GM18951 (cell line): ENCODE measurements at regions not wholly inside any gene's neighbourhood (a gene's known extent, or its start where the extent isn't known, plus 50 kb on each side); places are given as distances from the start of the nearest gene placed in this dataset.

ENCODE experiments used
- POLR2A ChIP-seq: IDR thresholded peaks from 4 replicates; pipeline ENCODE4 v1.6.1; 2011; ENCODE audit warnings: mild to moderate bottlenecking; ENCODE audit not compliant: insufficient read length, insufficient read depth; ENCODE audit errors: extremely low read depth
- in situ Hi-C: fragments of 300-500 bp; cut with MboI; formaldehyde crosslinking; loops from one replicate; pipeline ENCODE4 v1.12.0; 2022; ENCODE audit warnings: low sequenced_read_pairs, mixed read lengths, inconsistent platforms; ENCODE audit not compliant: unreplicated experiment

DNA sequence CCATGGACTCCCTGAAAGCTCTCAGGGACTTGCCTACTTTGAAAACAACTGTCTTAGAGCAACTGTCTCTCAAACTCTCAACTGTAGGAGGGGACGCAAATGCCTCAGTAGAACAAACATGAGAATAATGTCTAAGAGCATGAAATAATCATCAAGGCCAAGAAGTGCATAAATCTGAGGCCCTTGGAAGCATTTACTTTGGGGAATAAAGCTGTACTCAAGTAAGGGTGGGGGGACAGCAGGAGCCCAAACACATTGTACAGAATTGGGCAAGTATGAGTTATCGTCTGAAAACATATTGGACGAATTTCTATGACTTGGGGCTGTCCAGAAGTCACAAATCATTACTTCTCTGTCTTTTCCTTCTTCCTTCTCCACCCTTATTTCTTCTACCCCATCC lies 96.3 kb upstream of the HMHB1 start:
- no peak for TF ChIP-seq POLR2A
- in situ Hi-C loops: no loop called here

- no peak for TF ChIP-seq POLR2A
- in situ Hi-C loops: no loop called here
Observed at GRCh38 chr5:143714629-143715028, 97.3 kb upstream of the HMHB1 start.

DNA sequence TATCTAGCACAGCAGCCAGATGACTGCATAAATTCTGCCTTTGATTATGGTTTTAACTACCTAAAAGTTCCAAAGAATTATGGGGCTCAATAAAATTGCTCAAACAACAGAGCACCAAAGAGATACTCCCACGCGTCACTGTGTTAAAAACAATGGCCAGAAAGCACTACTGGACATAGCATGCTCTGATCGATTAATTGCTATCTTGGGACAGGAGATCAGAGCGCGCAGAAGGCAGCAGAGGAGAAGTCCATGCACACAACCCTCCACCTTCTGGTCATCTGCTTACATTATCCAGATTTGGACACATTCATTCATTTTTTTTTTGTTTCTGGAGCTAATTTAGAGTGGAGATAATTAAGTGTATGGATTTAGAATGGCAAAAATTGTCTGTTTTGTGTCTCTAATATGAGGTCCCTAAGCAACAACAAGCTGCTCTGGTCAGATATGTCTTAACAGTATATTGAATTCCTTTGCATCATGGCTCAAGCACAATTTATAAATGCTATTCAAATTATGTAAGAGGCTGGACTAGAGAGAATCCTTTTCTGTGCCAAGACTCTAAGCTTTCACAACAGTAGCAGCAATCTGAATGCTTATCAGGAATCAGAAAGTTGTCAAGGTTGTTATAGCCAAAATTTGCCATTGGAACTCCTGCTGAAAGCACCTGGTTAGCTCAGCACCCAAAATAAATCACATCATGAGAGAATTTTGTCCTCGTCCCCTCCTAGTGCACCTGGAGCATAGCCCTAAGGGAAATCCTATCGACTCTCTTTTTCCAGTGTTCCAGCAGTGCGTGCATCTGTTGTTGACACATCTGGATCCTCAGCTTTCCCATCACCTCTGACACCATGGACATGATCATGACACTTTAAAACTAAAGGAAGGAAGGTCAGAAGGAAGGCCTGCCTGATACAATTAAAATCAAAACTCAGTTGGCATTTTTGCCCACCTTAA lies 98.6 kb upstream of the HMHB1 start:
- no peak for TF ChIP-seq POLR2A
- in situ Hi-C loops: no loop called here

DNA sequence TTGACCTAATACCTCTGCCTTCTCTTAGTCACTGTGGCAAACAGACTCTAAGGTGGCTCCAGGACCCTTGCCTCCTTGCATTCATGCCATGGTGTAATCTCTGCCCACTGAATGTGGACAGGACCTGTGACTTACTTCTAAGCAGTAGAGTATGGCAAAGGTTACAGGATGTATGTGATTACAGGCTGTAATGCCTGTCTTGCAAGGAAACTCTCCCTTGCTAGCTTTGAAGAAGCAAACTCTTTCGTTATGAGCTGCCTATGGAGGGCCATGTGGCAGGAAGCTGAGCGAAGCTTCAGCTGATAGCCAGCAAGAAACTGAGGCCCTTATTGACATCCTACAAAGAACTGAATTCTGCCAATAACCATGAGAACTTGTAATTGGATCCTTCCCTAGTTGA lies 103.3 kb upstream of the HMHB1 start:
- in situ Hi-C loops: no loop called here
- TF ChIP-seq POLR2A: no peak

GRCh38 chr5:143707806-143708205 lies 104.2 kb upstream of the HMHB1 start:
- no peak for TF ChIP-seq POLR2A
- in situ Hi-C loops: no loop called here

DNA sequence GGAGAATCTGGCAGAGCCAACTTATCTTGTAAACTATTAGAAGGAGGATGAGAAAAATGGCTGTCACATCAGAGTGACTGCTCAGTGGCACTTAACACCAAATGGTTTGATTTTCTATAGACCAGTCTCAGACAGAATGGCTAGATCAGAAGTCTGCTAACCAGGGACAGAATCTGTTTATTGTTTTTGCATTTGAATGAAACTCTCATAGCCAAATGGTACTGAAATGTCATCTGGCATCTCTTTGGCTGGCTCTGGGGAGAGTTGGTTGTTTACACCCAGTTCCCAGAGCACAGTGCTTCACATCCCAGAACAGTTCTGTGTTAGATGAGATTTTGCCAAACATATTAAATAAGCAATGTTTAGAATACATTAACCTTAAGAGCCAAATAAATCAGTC lies 106.6 kb upstream of the HMHB1 start:
- in situ Hi-C loops: no loop called here
- TF ChIP-seq POLR2A: no peak

DNA sequence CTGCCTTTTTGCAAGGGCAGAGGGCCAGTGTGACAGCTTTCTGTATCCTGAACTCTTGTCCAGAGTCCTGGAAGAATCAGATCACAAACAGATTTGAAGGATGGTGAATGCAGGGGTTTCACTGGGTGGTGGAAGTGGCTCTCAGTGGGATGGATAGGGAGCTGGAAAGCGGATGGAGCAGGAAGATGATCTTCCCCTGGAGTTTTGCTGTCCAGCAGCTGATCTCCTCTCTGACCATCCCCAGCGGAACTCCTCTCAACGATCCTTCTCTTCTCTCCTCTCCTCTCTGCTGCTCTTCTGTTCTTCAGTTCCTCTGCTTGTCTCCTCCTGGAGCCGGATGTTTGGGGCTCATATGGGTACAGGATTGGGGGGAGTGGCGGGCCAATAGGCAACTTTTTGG lies 108.3 kb upstream of the HMHB1 start:
- in situ Hi-C loops: no loop called here
- TF ChIP-seq POLR2A: no peak

GRCh38 chr5:143701493-143701892 lies 110.5 kb upstream of the HMHB1 start:
- in situ Hi-C loops: no loop called here
- TF ChIP-seq POLR2A: no peak

DNA sequence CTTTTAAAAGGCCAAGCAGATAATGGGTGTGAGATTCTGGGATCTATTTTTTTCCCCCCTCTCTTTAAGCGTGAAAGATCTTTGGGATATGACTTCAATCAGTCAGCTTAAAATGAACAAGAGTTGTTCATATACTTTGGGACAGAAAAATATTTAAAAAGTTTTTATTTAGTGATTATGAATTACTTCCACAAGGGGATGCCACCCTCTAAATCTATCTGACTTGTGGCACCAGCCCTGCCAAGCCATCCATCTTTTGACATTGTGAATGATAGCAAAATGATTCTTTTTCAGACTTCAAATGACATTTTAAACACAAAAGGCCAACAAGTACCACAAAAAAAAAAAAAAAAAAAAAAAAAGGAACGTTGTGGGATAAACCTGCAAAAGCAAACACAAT lies 111.0 kb upstream of the HMHB1 start:
- in situ Hi-C loops: no loop called here
- no peak for TF ChIP-seq POLR2A

GRCh38 chr5:143699121-143699520 lies 112.8 kb upstream of the HMHB1 start:
- no peak for TF ChIP-seq POLR2A
- in situ Hi-C loops: no loop called here

GRCh38 chr5:143698574-143698973 lies 113.4 kb upstream of the HMHB1 start:
- TF ChIP-seq POLR2A: no peak
- in situ Hi-C loops: no loop called here

DNA sequence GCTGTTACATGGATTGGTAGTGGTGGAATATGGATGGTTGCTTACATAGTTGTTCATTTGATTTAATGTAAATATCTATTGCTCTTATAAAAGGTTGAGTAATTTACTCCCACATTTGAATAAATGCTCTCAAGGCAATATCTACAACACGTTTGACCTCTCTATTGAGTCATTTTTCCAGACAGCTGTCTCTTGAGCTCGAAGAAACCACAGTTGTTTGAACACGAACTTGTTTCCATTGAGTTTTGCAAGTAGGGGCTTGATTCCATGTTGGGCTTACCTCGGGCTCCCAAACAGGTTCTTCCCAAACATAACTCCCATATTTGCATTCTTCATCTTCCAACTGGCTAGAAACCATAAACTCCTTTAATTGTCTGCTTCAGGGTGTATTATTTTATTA lies 115.0 kb upstream of the HMHB1 start:
- in situ Hi-C loops: no loop called here

GRCh38 chr5:143695941-143696340 lies 116.0 kb upstream of the HMHB1 start:
- TF ChIP-seq POLR2A: no peak
- in situ Hi-C loops: no loop called here

More for the DNA sequence above, 115.0 kb upstream of the HMHB1 start:
- no peak for TF ChIP-seq POLR2A

GRCh38 chr5:143695244-143695864 lies 116.6 kb upstream of the HMHB1 start:
- no peak for TF ChIP-seq POLR2A
- in situ Hi-C loops: no loop called here
